Natural killer cell (primary cell): ENCODE measurements at regions not wholly inside any gene's neighbourhood (a gene's known extent, or its start where the extent isn't known, plus 50 kb on each side); places are given as distances from the start of the nearest gene placed in this dataset.

Experiments used
- ATAC-seq, 3 donors: fragments of 150-1000 bp in 2 of 3; fragments of 200-7000 bp in 1 of 3; cut with Tn5 transposase; 1 replicate in 1 of 3; 2 replicates in 2 of 3; pipeline ENCODE4 v1.10.0; 2021; ENCODE audit warnings: mild to moderate bottlenecking in 2 of 3, moderate library complexity in 2 of 3
- DNase-seq, 2 donors: peaks; one replicate each; pipeline versions ENCODE4 v3.0.0 to v3.0.0-alpha.2; 2013 to 2021; ENCODE audit warnings: mixed read lengths in 1 of 2
- H3K27ac ChIP-seq: one replicate; pipeline ENCODE4 v1.5.1; 2013; ENCODE audit warnings: mild to moderate bottlenecking, low read length
- H3K27me3 ChIP-seq: one replicate; pipeline ENCODE4 v1.6.1; 2013; ENCODE audit warnings: low read length; ENCODE audit not compliant: control insufficient read depth, insufficient read depth
- H3K36me3 ChIP-seq: one replicate; pipeline ENCODE4 v1.6.1; 2013; ENCODE audit warnings: low read length; ENCODE audit not compliant: control insufficient read depth, insufficient read depth
- H3K4me1 ChIP-seq: one replicate; pipeline ENCODE4 v1.6.1; 2013; ENCODE audit warnings: low read length; ENCODE audit not compliant: control insufficient read depth, insufficient read depth
- H3K4me3 ChIP-seq: one replicate; pipeline ENCODE4 v1.5.1; 2013; ENCODE audit warnings: low read length
- H3K9me3 ChIP-seq: one replicate; pipeline ENCODE4 v1.6.1; 2013; ENCODE audit warnings: low read length; ENCODE audit not compliant: control insufficient read depth, insufficient read depth
- H3K27ac Mint-ChIP-seq, 2 donors: one replicate each; pipeline ENCODE4 v1.8.0; 2022; ENCODE audit warnings: mild to moderate bottlenecking in 2 of 2, mixed read lengths in 2 of 2, moderate library complexity in 1 of 2
- H3K27me3 Mint-ChIP-seq, 2 donors: one replicate each; pipeline ENCODE4 v1.8.0; 2022; ENCODE audit warnings: low read depth in 2 of 2, mixed read lengths in 2 of 2
- H3K36me3 Mint-ChIP-seq: one replicate; pipeline ENCODE4 v1.8.0; 2022; ENCODE audit warnings: mixed read lengths
- H3K4me1 Mint-ChIP-seq, 2 donors: one replicate each; pipeline ENCODE4 v1.8.0; 2022; ENCODE audit warnings: mixed read lengths in 2 of 2
- H3K4me3 Mint-ChIP-seq: one replicate; pipeline ENCODE4 v1.8.0; 2022; ENCODE audit warnings: mild to moderate bottlenecking, moderate library complexity, mixed read lengths
- H3K9me3 Mint-ChIP-seq, 2 donors: one replicate each; pipeline ENCODE4 v1.8.0; 2022; ENCODE audit warnings: mixed read lengths in 2 of 2
- CTCF ChIP-seq: fragments of 200-600 bp; IDR thresholded peaks from one replicate; pipeline ENCODE4 v1.8.0; 2022; ENCODE audit warnings: antibody characterized with exemption
- WGBS: methylation state at CpG from one replicate; pipeline ENCODE4 v1.1.7; 2013; ENCODE audit warnings: missing lambda C conversion rate; ENCODE audit not compliant: insufficient coverage; 5-methylcytosine and 5-hydroxymethylcytosine counted together
- intact Hi-C: fragments of 100-400 bp; cut with micrococcal nuclease; formaldehyde crosslinking; loops from one replicate; pipeline ENCODE4 v1.14.2; 2022

- Histone ChIP-seq H3K36me3 (no peaks in the 10 kb centered on the region), H3K27ac (no peak overlapping the region), H3K4me3 (no peak overlapping the region), H3K9me3 (no peaks in the 10 kb centered on the region), H3K4me1 (no peaks in the 10 kb centered on the region), H3K27me3 (no peaks in the 10 kb centered on the region)
- ATAC-seq = no peak
- 78% methylated on average over 3 of the region's 6 CpGs for WGBS
- Mint-ChIP-seq H3K4me3 (no peak overlapping the region), H3K27me3 (no peaks in the 10 kb centered on the region), H3K27ac (no peak overlapping the region), H3K36me3 (peaks cover 8% of the 10 kb centered on the region), H3K4me1 (no peaks in the 10 kb centered on the region), H3K9me3 (peaks cover 13 to 21% of the 10 kb centered on the region in 2 donors)
- intact Hi-C loops = no loop called here
- DNase-seq = no peak
- TF ChIP-seq CTCF = no peak
Measured at GRCh38 chr15:37372064-37372463, 271.7 kb upstream of the MEIS2 start.

- no peaks in the 10 kb centered on the region for H3K27me3 ChIP-seq
- Mint-ChIP-seq H3K4me3 (no peak overlapping the region), H3K27ac (no peak overlapping the region), H3K4me1 (no peaks in the 10 kb centered on the region), H3K36me3 (peaks cover 8% of the 10 kb centered on the region), H3K9me3 (peaks cover 15 to 16% of the 10 kb centered on the region in 2 donors), H3K27me3 (no peaks in the 10 kb centered on the region)
- H3K4me1 ChIP-seq = no peaks in the 10 kb centered on the region
- WGBS = 28% methylated on average over 3 of the region's 3 CpGs
- no peak for TF ChIP-seq CTCF
- no peaks in the 10 kb centered on the region for H3K9me3 ChIP-seq
- intact Hi-C loops = no loop called here
- H3K36me3 ChIP-seq = no peaks in the 10 kb centered on the region
- no peak for DNase-seq
- no peak overlapping the region for H3K27ac ChIP-seq
- H3K4me3 ChIP-seq = no peak overlapping the region
- ATAC-seq = no peak
Measured at GRCh38 chr15:37375519-37375918, 275.2 kb upstream of the MEIS2 start.

GRCh38 chr15:37377428-37377827 is 277.1 kb upstream of the MEIS2 start:
- Mint-ChIP-seq H3K27ac (no peak overlapping the region), H3K36me3 (no peaks in the 10 kb centered on the region), H3K4me3 (no peak overlapping the region), H3K9me3 (peaks cover 12% of the 10 kb centered on the region in 2 donors), H3K4me1 (no peaks in the 10 kb centered on the region), H3K27me3 (no peaks in the 10 kb centered on the region)
- Histone ChIP-seq H3K36me3 (no peaks in the 10 kb centered on the region), H3K4me3 (no peak overlapping the region), H3K27me3 (no peaks in the 10 kb centered on the region), H3K27ac (no peak overlapping the region), H3K9me3 (no peaks in the 10 kb centered on the region), H3K4me1 (no peaks in the 10 kb centered on the region)
- 85% methylated on average over 2 of the region's 2 CpGs for WGBS
- ATAC-seq (no peak), DNase-seq (no peak)
- no peak for TF ChIP-seq CTCF
- intact Hi-C loops = no loop called here

GRCh38 chr15:37394402-37395099 is 294.2 kb upstream of the MEIS2 start:
- Mint-ChIP-seq H3K36me3 (no peaks in the 10 kb centered on the region), H3K4me1 (no peaks in the 10 kb centered on the region), H3K27me3 (no peaks in the 10 kb centered on the region), H3K9me3 (peaks cover 18 to 28% of the 10 kb centered on the region in 2 donors), H3K4me3 (no peak overlapping the region), H3K27ac (no peak overlapping the region)
- TF ChIP-seq CTCF = no peak
- peaks cover under 1% of the 10 kb centered on the region for H3K9me3 ChIP-seq
- ATAC-seq = no peak
- WGBS = 67% methylated on average over 1 of the region's 3 CpGs
- intact Hi-C loops = no loop called here
- no peaks in the 10 kb centered on the region for H3K36me3 ChIP-seq
- no peak overlapping the region for H3K27ac ChIP-seq
- H3K27me3 ChIP-seq = no peaks in the 10 kb centered on the region
- H3K4me1 ChIP-seq = no peaks in the 10 kb centered on the region
- H3K4me3 ChIP-seq = no peak overlapping the region
- DNase-seq = no peak
